H9 (cell line): ENCODE measurements at regions not wholly inside any gene's neighbourhood (a gene's known extent, or its start where the extent isn't known, plus 50 kb on each side); places are given as distances from the start of the nearest gene placed in this dataset.

Experiments used
- DNase-seq: peaks from one replicate; pipeline ENCODE4 v3.0.0-alpha.2; 2017
- H2AFZ ChIP-seq: one replicate; pipeline ENCODE4 v1.6.1; 2013; ENCODE audit warnings: mild to moderate bottlenecking, low read length, control low read depth, moderate library complexity
- H2AK5ac ChIP-seq: 2 replicates; pipeline ENCODE4 v1.6.1; 2013; ENCODE audit warnings: low read length, control low read depth, mixed read lengths; ENCODE audit not compliant: insufficient read length
- H2BK120ac ChIP-seq: one replicate; pipeline ENCODE4 v1.6.1; 2013; ENCODE audit warnings: low read depth, mild to moderate bottlenecking, low read length, control low read depth, inconsistent platforms; ENCODE audit not compliant: poor library complexity, severe bottlenecking
- H2BK12ac ChIP-seq: 2 replicates; pipeline ENCODE4 v1.6.1; 2013; ENCODE audit warnings: low read length, control low read depth, mixed read lengths, low read depth; ENCODE audit not compliant: insufficient read length
- H2BK15ac ChIP-seq: 2 replicates; pipeline ENCODE4 v1.6.1; 2013; ENCODE audit warnings: low read depth, low read length, control low read depth
- H2BK20ac ChIP-seq: one replicate; pipeline ENCODE4 v1.6.1; 2013; ENCODE audit warnings: low read depth, mild to moderate bottlenecking, low read length, control low read depth, inconsistent platforms; ENCODE audit not compliant: poor library complexity, severe bottlenecking
- H2BK5ac ChIP-seq: 2 replicates; pipeline ENCODE4 v1.6.1; 2013; ENCODE audit warnings: low read length, control low read depth, mixed read lengths; ENCODE audit not compliant: insufficient read length
- H3K14ac ChIP-seq: 2 replicates; pipeline ENCODE4 v1.6.1; 2013; ENCODE audit warnings: low read length, control low read depth; ENCODE audit not compliant: insufficient read depth
- H3K18ac ChIP-seq: 2 replicates; pipeline ENCODE4 v1.6.1; 2013; ENCODE audit warnings: low read depth, mild to moderate bottlenecking, mixed read lengths, low read length, control low read depth; ENCODE audit not compliant: insufficient read length
- H3K23ac ChIP-seq: 2 replicates; pipeline ENCODE4 v1.6.1; 2013; ENCODE audit warnings: low read length, control low read depth, mixed read lengths, low read depth; ENCODE audit not compliant: insufficient read length
- H3K23me2 ChIP-seq: 2 replicates; pipeline ENCODE4 v1.6.1; 2013; ENCODE audit warnings: low read depth, mild to moderate bottlenecking, mixed read lengths, low read length, control low read depth; ENCODE audit not compliant: insufficient read length, poor library complexity, severe bottlenecking
- H3K27ac ChIP-seq: 2 replicates; pipeline ENCODE4 v1.5.1; 2013; ENCODE audit warnings: low read length, control low read depth, mixed read lengths, low read depth; ENCODE audit not compliant: insufficient read length
- H3K27me3 ChIP-seq: 2 replicates; pipeline ENCODE4 v1.6.1; 2013; ENCODE audit warnings: low read length, control low read depth, inconsistent platforms; ENCODE audit not compliant: insufficient read depth
- H3K4ac ChIP-seq: 2 replicates; pipeline ENCODE4 v1.6.1; 2013; ENCODE audit warnings: low read depth, mild to moderate bottlenecking, control low read depth, inconsistent platforms, low read length, moderate library complexity
- H3K4me1 ChIP-seq: 2 replicates; pipeline ENCODE4 v1.6.1; 2013; ENCODE audit warnings: low read length, control low read depth, inconsistent platforms; ENCODE audit not compliant: insufficient read depth
- H3K4me2 ChIP-seq: 2 replicates; pipeline ENCODE4 v1.6.1; 2013; ENCODE audit warnings: low read length, control low read depth, mixed read lengths; ENCODE audit not compliant: insufficient read length, insufficient read depth
- H3K56ac ChIP-seq: 2 replicates; pipeline ENCODE4 v1.6.1; 2013; ENCODE audit warnings: low read depth, mild to moderate bottlenecking, mixed read lengths, low read length, control low read depth; ENCODE audit not compliant: insufficient read length
- H3K79me1 ChIP-seq: 2 replicates; pipeline ENCODE4 v1.6.1; 2013; ENCODE audit warnings: low read depth, mild to moderate bottlenecking, moderate library complexity, low read length, control low read depth, inconsistent platforms; ENCODE audit not compliant: insufficient read depth, poor library complexity, severe bottlenecking
- H3K79me2 ChIP-seq: 2 replicates; pipeline ENCODE4 v1.6.1; 2013; ENCODE audit warnings: low read length, control low read depth, inconsistent platforms; ENCODE audit not compliant: insufficient read depth
- H3K9ac ChIP-seq: 2 replicates; pipeline ENCODE4 v1.6.1; 2013; ENCODE audit warnings: low read length, control low read depth, mixed read lengths; ENCODE audit not compliant: insufficient read length; ENCODE audit errors: extremely low read depth
- H3K9me3 ChIP-seq: one replicate; pipeline ENCODE4 v1.6.1; 2013; ENCODE audit warnings: low read depth, low read length, inconsistent platforms; ENCODE audit not compliant: control insufficient read depth
- H3T11ph ChIP-seq: one replicate; pipeline ENCODE4 v1.6.1; 2013; ENCODE audit warnings: mild to moderate bottlenecking, low read length, control low read depth, inconsistent platforms
- H4K20me1 ChIP-seq: one replicate; pipeline ENCODE4 v1.6.1; 2013; ENCODE audit not compliant: control insufficient read depth, insufficient read length, insufficient read depth
- H4K5ac ChIP-seq: 2 replicates; pipeline ENCODE4 v1.6.1; 2013; ENCODE audit warnings: low read depth, mild to moderate bottlenecking, mixed read lengths, low read length, control low read depth; ENCODE audit not compliant: insufficient read length
- H4K8ac ChIP-seq: replicated peaks from 2 replicates; pipeline ENCODE4 v1.6.1; 2013; ENCODE audit warnings: low read length, control low read depth, mixed read lengths, low read depth; ENCODE audit not compliant: insufficient read length
- H4K91ac ChIP-seq: 2 replicates; pipeline ENCODE4 v1.6.1; 2013; ENCODE audit warnings: low read depth, mild to moderate bottlenecking, moderate library complexity, mixed read lengths, low read length, control low read depth; ENCODE audit not compliant: insufficient read length
- H3K27ac Mint-ChIP-seq, 3 experiments: 2 replicates in 2 of 3; 3 replicates in 1 of 3; pipeline ENCODE4 v1.8.0; 2020 to 2021; ENCODE audit warnings: mixed read lengths in 3 of 3, mild to moderate bottlenecking in 1 of 3, moderate library complexity in 1 of 3
- H3K27me3 Mint-ChIP-seq: 2 replicates; pipeline ENCODE4 v1.8.0; 2021; ENCODE audit warnings: low read depth, mild to moderate bottlenecking, moderate library complexity, mixed read lengths
- H3K36me3 Mint-ChIP-seq, 3 experiments: 2 replicates in 2 of 3; 3 replicates in 1 of 3; pipeline ENCODE4 v1.8.0; 2020 to 2021; ENCODE audit warnings: low read depth in 3 of 3, mixed read lengths in 3 of 3; ENCODE audit not compliant: insufficient read depth in 1 of 3
- H3K4me1 Mint-ChIP-seq, 2 experiments: 2 replicates each; pipeline ENCODE4 v1.8.0; 2020; ENCODE audit warnings: mixed read lengths in 2 of 2
- H3K4me3 Mint-ChIP-seq, 2 experiments: 2 replicates in 1 of 2; 3 replicates in 1 of 2; pipeline ENCODE4 v1.8.0; 2020 to 2021; ENCODE audit warnings: mild to moderate bottlenecking in 2 of 2, mixed read lengths in 2 of 2, moderate library complexity in 1 of 2
- H3K9me3 Mint-ChIP-seq, 2 experiments: 2 replicates in 1 of 2; 3 replicates in 1 of 2; pipeline ENCODE4 v1.8.0; 2020; ENCODE audit warnings: mild to moderate bottlenecking in 2 of 2, mixed read lengths in 2 of 2, moderate library complexity in 1 of 2
- CTCF ChIP-seq: fragments of 200-600 bp; sonication (generic); conservative IDR thresholded peaks from 3 replicates; pipeline ENCODE4 v1.8.0; 2021; ENCODE audit warnings: antibody characterized with exemption, mild to moderate bottlenecking
- WGBS: extraction: QIAGEN DNeasy Blood & Tissue Kit; methylation state at CpG from one replicate; pipeline ENCODE4 v1.1.7; 2013; ENCODE audit warnings: missing lambda C conversion rate, low lambda C conversion rate, mixed read lengths; ENCODE audit not compliant: insufficient read length; ENCODE audit errors: extremely low coverage; 5-methylcytosine and 5-hydroxymethylcytosine counted together

DNA sequence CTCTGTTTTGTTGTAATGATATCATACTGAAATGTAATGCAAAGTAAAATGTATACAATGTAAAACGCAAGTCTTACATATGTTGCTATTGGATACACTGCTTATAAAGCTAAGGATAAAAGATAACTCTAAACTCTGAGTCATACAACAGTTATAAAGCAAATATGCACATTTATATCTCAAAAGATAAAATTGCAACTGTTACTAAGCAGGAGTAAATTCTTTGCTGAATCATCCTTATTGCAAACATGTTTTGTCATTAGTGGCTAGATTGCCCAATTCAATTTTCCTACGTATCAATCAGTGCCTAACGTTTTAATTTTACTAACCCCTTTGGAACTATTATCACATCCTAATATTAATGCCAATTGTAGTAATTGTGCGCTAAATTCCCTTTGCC is 762.9 kb downstream of the LTN1 start:
- no peak overlapping the region for H3K4me2 ChIP-seq
- no peak for DNase-seq
- no peak for TF ChIP-seq CTCF

More for the DNA sequence above, 762.9 kb downstream of the LTN1 start:
- no peak overlapping the region for H4K5ac ChIP-seq
- no peaks in the 10 kb centered on the region for H3K79me1 ChIP-seq
- no peak overlapping the region for H2BK120ac ChIP-seq
- no peak overlapping the region for H3K14ac ChIP-seq
- no peak overlapping the region for H3K27ac ChIP-seq
- Mint-ChIP-seq H3K27me3 (no peaks in the 10 kb centered on the region), H3K4me1 (no peaks in the 10 kb centered on the region), H3K36me3 (no peaks in the 10 kb centered on the region), H3K4me3 (no peak overlapping the region), H3K9me3 (no peaks in the 10 kb centered on the region; a peak in 1 of 5 replicates), H3K27ac (no peak overlapping the region)
- WGBS, result no CpG with 5 or more reads among the region's 4 CpGs
- H3K4me1 ChIP-seq, result no peaks in the 10 kb centered on the region
- no peak overlapping the region for H2AFZ ChIP-seq
- no peak overlapping the region for H3K56ac ChIP-seq
- no peaks in the 10 kb centered on the region for H3K9me3 ChIP-seq
- no peak overlapping the region for H2BK15ac ChIP-seq
- H3K4ac ChIP-seq, result no peak overlapping the region
- H2BK20ac ChIP-seq, result no peak overlapping the region
- H3K27me3 ChIP-seq, result no peaks in the 10 kb centered on the region
- no peak overlapping the region for H4K8ac ChIP-seq
- H2AK5ac ChIP-seq, result no peak overlapping the region
- H3K79me2 ChIP-seq, result no peaks in the 10 kb centered on the region
- H4K20me1 ChIP-seq, result no peaks in the 10 kb centered on the region
- no peak overlapping the region for H4K91ac ChIP-seq
- no peak overlapping the region for H3K23ac ChIP-seq
- H3K23me2 ChIP-seq, result no peaks in the 10 kb centered on the region
- H2BK12ac ChIP-seq, result no peak overlapping the region
- no peak overlapping the region for H3K18ac ChIP-seq
- no peak overlapping the region for H3K9ac ChIP-seq
- H2BK5ac ChIP-seq, result no peak overlapping the region
- H3T11ph ChIP-seq, result no peak overlapping the region
